HepG2 (cell line): ENCODE measurements at regions not wholly inside any gene's neighbourhood (a gene's known extent, or its start where the extent isn't known, plus 50 kb on each side); places are given as distances from the start of the nearest gene placed in this dataset.
A peak's percentile ranks its signal among the peaks of the same experiment; 100 is the strongest.

Experiments
- ATAC-seq: fragments of 200-7000 bp; cut with Tn5 transposase; 3 replicates; pipeline ENCODE4 v1.9.1; 2020; ENCODE audit warnings: mild to moderate bottlenecking, moderate library complexity
- BruUV-seq: library from RNA; stranded (reverse); fragments of 400-500 nt; replicated peaks from 2 replicates; lab custom pipeline; 2021; lab: Mats Ljungman, UMichigan
- CTCF ChIA-PET: fragments of 300-600 bp; formaldehyde crosslinking; extraction: SDS; loops from one replicate; lab custom pipeline; 2021; ENCODE audit warnings: low total read pairs, inconsistent platforms, low intra/inter-chr PET ratio; lab: Yijun Ruan, JAX
- POLR2A ChIA-PET: fragments of 350-600 bp; sonication (Branson Sonifier 250); formaldehyde crosslinking; loops from one replicate; lab custom pipeline; 2020; ENCODE audit warnings: antibody characterized with exemption, inconsistent platforms; lab: Yijun Ruan, JAX
- DNase-seq: peaks from one replicate; pipeline ENCODE4 v3.0.0-alpha.2; 2015; ENCODE audit warnings: low spot score
- FAIRE-seq: peaks from 3 replicates; lab custom pipeline; 2011; peaks lifted over from hg19 to GRCh38; lab: Jason Lieb, UNC
- H2AFZ ChIP-seq: one replicate; pipeline ENCODE4 v1.6.1; 2011; ENCODE audit warnings: low read length, inconsistent platforms
- H3K27ac ChIP-seq: fragments of 300-600 bp; 3 replicates; pipeline ENCODE4 v1.8.0; 2011; ENCODE audit warnings: mixed run types, mild to moderate bottlenecking, mixed read lengths, low read length, inconsistent platforms; ENCODE audit not compliant: insufficient read depth; ENCODE audit errors: extremely low read length
- H3K27me3 ChIP-seq, 2 experiments: fragments of 200-600 bp in 1 of 2; 2 replicates in 1 of 2; 3 replicates in 1 of 2; pipeline versions ENCODE4 v1.6.0 to v1.8.0; 2011; ENCODE audit warnings: low read length in 2 of 2, mild to moderate bottlenecking in 2 of 2, moderate library complexity in 2 of 2, inconsistent platforms in 1 of 2; ENCODE audit not compliant: insufficient read depth in 2 of 2, control insufficient read depth in 1 of 2
- H3K36me3 ChIP-seq, 2 experiments: fragments of 200-600 bp in 1 of 2; replicated peaks in 1 of 2; 2 replicates in 1 of 2; 3 replicates in 1 of 2; pipeline versions ENCODE4 v1.5.1 to v1.8.0; 2011; ENCODE audit warnings: low read length in 2 of 2, inconsistent platforms in 1 of 2; ENCODE audit not compliant: insufficient read depth in 2 of 2, control insufficient read depth in 1 of 2
- H3K4me1 ChIP-seq: 2 replicates; pipeline ENCODE4 v1.5.1; 2012; ENCODE audit warnings: low read length, inconsistent platforms; ENCODE audit not compliant: insufficient read depth
- H3K4me2 ChIP-seq: 2 replicates; pipeline ENCODE4 v1.6.0; 2011; ENCODE audit warnings: low read depth, low read length, inconsistent platforms
- H3K4me3 ChIP-seq, 3 experiments: fragments of 200-600 bp in 1 of 3; sonication (generic), shearing (Covaris generic) in 1 of 3; replicated peaks in 1 of 3; 2 replicates each; pipeline ENCODE4 v1.5.1; 2011 to 2016; ENCODE audit warnings: low read length in 3 of 3, inconsistent platforms in 2 of 3, low read depth in 2 of 3, mild to moderate bottlenecking in 2 of 3, control low read depth in 1 of 3, mixed read lengths in 1 of 3; ENCODE audit not compliant: insufficient read depth in 1 of 3
- H3K79me2 ChIP-seq: one replicate; pipeline ENCODE4 v1.6.1; 2011; ENCODE audit warnings: low read length, inconsistent platforms; ENCODE audit not compliant: insufficient read depth
- H3K9ac ChIP-seq: 2 replicates; pipeline ENCODE4 v1.6.0; 2011; ENCODE audit warnings: mild to moderate bottlenecking, low read depth, low read length, inconsistent platforms; ENCODE audit not compliant: insufficient read depth
- H3K9me3 ChIP-seq: 2 replicates; pipeline ENCODE4 v1.5.1; 2012; ENCODE audit warnings: mild to moderate bottlenecking, low read length
- H4K20me1 ChIP-seq: 2 replicates; pipeline ENCODE4 v1.6.0; 2011; ENCODE audit warnings: inconsistent platforms, mild to moderate bottlenecking, low read length, moderate library complexity; ENCODE audit not compliant: insufficient read depth
- ATF7 ChIP-seq, 2 experiments: fragments of 450-650 bp in 1 of 2; sonication (generic) in 1 of 2; formaldehyde crosslinking in 1 of 2; IDR thresholded peaks; 2 replicates each; pipeline versions ENCODE4 v1.4.0 to v1.6.1; 2016 to 2020; ENCODE audit warnings: antibody characterized with exemption in 1 of 2, mild to moderate bottlenecking in 1 of 2, missing genetic modification reagents in 1 of 2
- DR1 ChIP-seq: sonication (generic); formaldehyde crosslinking; IDR thresholded peaks from 2 replicates; pipeline ENCODE4 v1.8.0; 2021; ENCODE audit warnings: mild to moderate bottlenecking, missing genetic modification reagents, inconsistent platforms
- IRX3 ChIP-seq: sonication (generic); formaldehyde crosslinking; IDR thresholded peaks from 2 replicates; pipeline ENCODE4 v1.8.1; 2023; ENCODE audit warnings: mild to moderate bottlenecking, low read depth, missing genetic modification reagents, borderline replicate concordance
- JARID2 ChIP-seq: sonication (generic); formaldehyde crosslinking; IDR thresholded peaks from 2 replicates; pipeline ENCODE4 v1.8.1; 2023; ENCODE audit warnings: missing genetic modification reagents, inconsistent platforms; ENCODE audit not compliant: insufficient replicate concordance
- MAFF ChIP-seq: IDR thresholded peaks from 2 replicates; pipeline ENCODE4 v1.6.1; 2011; ENCODE audit warnings: low read depth, low read length, improper control_type of control experiment
- MAFK ChIP-seq, 2 experiments: IDR thresholded peaks in 1 of 2; conservative IDR thresholded peaks in 1 of 2; 2 replicates each; pipeline ENCODE4 v1.6.1; 2011; ENCODE audit warnings: improper control_type of control experiment in 2 of 2, low read length in 2 of 2
- POLR2A ChIP-seq, 2 experiments: IDR thresholded peaks; 2 replicates each; pipeline ENCODE4 v1.6.1; 2011; ENCODE audit warnings: low read depth in 2 of 2, low read length in 2 of 2, mild to moderate bottlenecking in 1 of 2, moderate library complexity in 1 of 2; ENCODE audit not compliant: insufficient read depth in 1 of 2
- RCOR2 ChIP-seq: IDR thresholded peaks from 2 replicates; pipeline ENCODE4 v1.6.1; 2016; ENCODE audit warnings: missing biosample characterization, missing genetic modification reagents
- ZFP36L2 ChIP-seq: sonication (generic); formaldehyde crosslinking; IDR thresholded peaks from 2 replicates; pipeline ENCODE4 v1.4.0; 2020; ENCODE audit warnings: missing genetic modification reagents
- WGBS: methylation state at CpG from one replicate; pipeline ENCODE4 v1.1.6; 2017; ENCODE audit warnings: low lambda C conversion rate; 5-methylcytosine and 5-hydroxymethylcytosine counted together
- in situ Hi-C: cut with HindIII; loops from 2 replicates; pipeline ENCODE4 v1.10.0; 2017; ENCODE audit warnings: low pct_unique_long_range_greater_than_20kb; ENCODE audit not compliant: extremely low pct_ligation_motif_present
- intact Hi-C: fragments of 100-400 bp; cut with micrococcal nuclease; formaldehyde crosslinking; loops from one replicate; pipeline ENCODE4 v1.10.0; 2022; ENCODE audit not compliant: unreplicated experiment
- TF ChIP-seq, protein P1 (sequence below): sonication (generic); formaldehyde crosslinking; IDR thresholded peaks from 2 replicates; pipeline ENCODE4 v1.4.0; 2020; ENCODE audit warnings: missing genetic modification reagents

DNA sequence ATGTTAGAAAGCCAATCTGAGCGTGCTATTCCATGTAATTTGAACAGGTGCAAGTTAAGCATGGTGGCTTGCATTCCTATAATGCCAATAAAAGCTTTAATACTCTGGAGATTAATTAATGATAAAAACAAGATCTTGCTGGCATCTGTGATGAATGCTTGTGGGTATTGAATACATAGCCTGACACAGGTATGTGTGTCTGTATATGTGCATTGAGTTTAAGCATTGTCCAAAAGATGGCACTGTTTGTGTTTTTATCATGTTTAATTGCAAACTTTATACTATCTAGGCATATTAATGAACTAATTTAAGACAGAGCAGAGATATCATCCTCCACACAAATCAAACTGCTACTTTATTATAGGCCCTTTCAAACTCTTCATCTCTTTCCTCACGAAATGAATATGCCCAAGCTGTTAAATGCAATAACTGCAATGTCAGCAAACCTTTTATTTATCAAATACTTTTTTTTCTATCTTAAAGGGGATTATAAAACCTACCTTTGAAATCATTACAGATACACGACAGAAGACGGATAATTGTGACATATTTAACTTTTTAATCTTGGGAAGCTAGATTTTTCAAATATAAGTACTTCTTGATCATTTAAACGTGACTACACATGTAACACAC lies 86.5 kb downstream of the TNFSF11 start:
- H3K9ac ChIP-seq, result no peak overlapping the region
- in situ Hi-C loops (no loop called here), intact Hi-C loops (no loop called here)
- ATAC-seq, result no peak
- no peak overlapping the region for H2AFZ ChIP-seq
- POLR2A ChIA-PET, result no interaction called here
- no peaks in the 10 kb centered on the region for H3K36me3 ChIP-seq
- no peaks in the 10 kb centered on the region for H4K20me1 ChIP-seq
- no peak for DNase-seq
- 1% methylated on average over 5 of the region's 5 CpGs for WGBS
- FAIRE-seq, result no peak
- TF ChIP-seq IRX3 (CRISPR knock-in tag) (no peak), DR1 (CRISPR knock-in tag) (no peak), ZFP36L2 (no peak), MAFK (conservative IDR thresholded peaks at IDR 0.05 in 1 of 2, IDR thresholded peaks at IDR 0.05 in 1 of 2; ENCODE audit: low read length in 2 of 2) (peak; percentile 66 to 94), MAFF (peak; percentile 91)
- H3K4me2 ChIP-seq, result no peak overlapping the region
- CTCF ChIA-PET, result no interaction called here
- no peaks in the 10 kb centered on the region for H3K4me1 ChIP-seq
- H3K4me3 ChIP-seq, result no peak overlapping the region
- no peaks in the 10 kb centered on the region; a peak in 1 of 5 replicates for H3K27me3 ChIP-seq
- H3K79me2 ChIP-seq, result no peaks in the 10 kb centered on the region
- H3K9me3 ChIP-seq, result no peaks in the 10 kb centered on the region; the same call in 1 of the 2 replicates
- no TSS peak for BruUV-seq
- no peak overlapping the region for H3K27ac ChIP-seq

DNA sequence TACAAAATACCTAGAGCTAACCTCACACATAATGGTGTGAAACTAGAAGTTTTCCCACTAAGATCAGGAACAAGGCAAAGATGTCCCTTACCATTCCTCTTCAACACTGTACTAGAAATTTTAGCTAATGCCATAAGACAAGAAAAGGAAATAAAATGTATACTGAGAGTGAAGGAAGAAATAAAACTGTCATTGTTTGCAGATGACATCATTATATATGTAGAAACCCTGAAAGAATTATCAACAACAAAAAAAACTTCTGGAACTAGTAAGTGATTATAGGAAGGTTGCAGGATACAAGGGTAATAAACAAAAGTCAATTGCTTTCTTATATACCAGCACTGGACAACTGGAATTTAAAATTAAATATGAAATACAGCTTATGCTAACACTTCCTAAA lies 93.7 kb downstream of the TNFSF11 start:
- no peaks in the 10 kb centered on the region for H4K20me1 ChIP-seq
- no peak overlapping the region for H2AFZ ChIP-seq
- H3K4me3 ChIP-seq, result no peak overlapping the region
- no peaks in the 10 kb centered on the region for H3K79me2 ChIP-seq
- H3K9me3 ChIP-seq, result peaks cover 13% of the 10 kb centered on the region
- H3K36me3 ChIP-seq, result no peaks in the 10 kb centered on the region
- no peak overlapping the region for H3K4me2 ChIP-seq
- no peak for ATAC-seq
- no TSS peak for BruUV-seq
- no peaks in the 10 kb centered on the region; a peak in 1 of 5 replicates for H3K27me3 ChIP-seq
- intact Hi-C loops, result no loop called here
- CTCF ChIA-PET, result no interaction called here
- TF ChIP-seq ATF7 (IDR thresholded peaks at IDR 0.05) (peak; percentile 87), ATF7 (CRISPR knock-in tag; IDR thresholded peaks at IDR 0.05) (no peak), RCOR2 (CRISPR knock-in tag) (no peak), JARID2 (CRISPR knock-in tag) (no peak), POLR2A (IDR thresholded peaks at IDR 0.05; ENCODE audit: insufficient read depth in 1 of 2, low read depth in 2 of 2, low read length in 2 of 2) (no peak)
- TF ChIP-seq, protein P1, sequence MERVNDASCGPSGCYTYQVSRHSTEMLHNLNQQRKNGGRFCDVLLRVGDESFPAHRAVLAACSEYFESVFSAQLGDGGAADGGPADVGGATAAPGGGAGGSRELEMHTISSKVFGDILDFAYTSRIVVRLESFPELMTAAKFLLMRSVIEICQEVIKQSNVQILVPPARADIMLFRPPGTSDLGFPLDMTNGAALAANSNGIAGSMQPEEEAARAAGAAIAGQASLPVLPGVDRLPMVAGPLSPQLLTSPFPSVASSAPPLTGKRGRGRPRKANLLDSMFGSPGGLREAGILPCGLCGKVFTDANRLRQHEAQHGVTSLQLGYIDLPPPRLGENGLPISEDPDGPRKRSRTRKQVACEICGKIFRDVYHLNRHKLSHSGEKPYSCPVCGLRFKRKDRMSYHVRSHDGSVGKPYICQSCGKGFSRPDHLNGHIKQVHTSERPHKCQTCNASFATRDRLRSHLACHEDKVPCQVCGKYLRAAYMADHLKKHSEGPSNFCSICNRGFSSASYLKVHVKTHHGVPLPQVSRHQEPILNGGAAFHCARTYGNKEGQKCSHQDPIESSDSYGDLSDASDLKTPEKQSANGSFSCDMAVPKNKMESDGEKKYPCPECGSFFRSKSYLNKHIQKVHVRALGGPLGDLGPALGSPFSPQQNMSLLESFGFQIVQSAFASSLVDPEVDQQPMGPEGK (CRISPR knock-in tag), result no peak
- TF ChIP-seq, all 625 proteins: peak for 1
- POLR2A ChIA-PET, result no interaction called here
- DNase-seq (no peak), FAIRE-seq (no peak)
- Histone ChIP-seq H3K9ac (no peak overlapping the region), H3K27ac (no peak overlapping the region), H3K4me1 (no peaks in the 10 kb centered on the region)
- in situ Hi-C loops, result no loop called here
